ENCODE measurements at regions not wholly inside any gene's neighbourhood (a gene's known extent, or its start where the extent isn't known, plus 50 kb on each side); places are given as distances from the start of the nearest gene placed in this dataset.
A peak's percentile ranks its signal among the peaks of the same experiment; 100 is the strongest.
"Not testable (repeated sequence)": the region's sequence is repeated elsewhere in the genome, so short reads cannot be mapped to it uniquely, and the experiment has no call there.

- not testable (repeated sequence) for H3K27me3 Mint-ChIP-seq; H3K36me3 Mint-ChIP-seq; H3K4me1 Mint-ChIP-seq; ATAC-seq (ENCODE audit: low read depth in 2 of 2); DNase-seq; H3K27ac Mint-ChIP-seq
- peak overlapping the region in 4 of 8 donors; percentile 5 to 57 (median 30) for H3K4me3 Mint-ChIP-seq
- peaks cover 0 to 16% (median 1%) of the 10 kb centered on the region in 7 donors for H3K9me3 Mint-ChIP-seq
Observed at GRCh38 chr2:156254637-156255067, 77.9 kb downstream of the NR4A2 start.

DNA sequence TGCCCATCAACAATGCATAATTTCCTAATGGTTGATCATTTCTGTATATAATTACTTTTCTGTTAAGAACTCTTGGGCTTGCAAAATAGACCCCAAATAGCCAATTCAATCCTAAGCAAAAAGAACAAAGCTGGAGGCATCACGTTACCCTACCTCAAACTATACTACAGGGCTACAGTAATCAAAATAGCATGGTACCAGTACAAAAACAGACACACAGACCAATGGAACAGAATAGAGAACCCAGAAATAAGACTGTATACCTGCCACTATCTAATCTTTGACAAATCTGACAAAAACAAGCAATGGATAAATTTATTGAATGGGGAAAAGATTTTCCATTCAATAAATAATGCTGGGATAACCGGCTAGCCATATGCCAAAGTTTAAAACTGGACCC lies 78.8 kb downstream of the NR4A2 start:
- DNase-seq (no peak), ATAC-seq (ENCODE audit: low read depth in 2 of 2) (no peak)
- Mint-ChIP-seq H3K27ac (no peak overlapping the region), H3K36me3 (no peaks in the 10 kb centered on the region), H3K9me3 (peaks cover 0 to 16% (median 1%) of the 10 kb centered on the region in 7 donors), H3K4me3 (peak overlapping the region in 1 of 8 donors; percentile 21), H3K27me3 (peaks cover 0 to 6% (median 4%) of the 10 kb centered on the region in 3 donors), H3K4me1 (no peaks in the 10 kb centered on the region)

DNA sequence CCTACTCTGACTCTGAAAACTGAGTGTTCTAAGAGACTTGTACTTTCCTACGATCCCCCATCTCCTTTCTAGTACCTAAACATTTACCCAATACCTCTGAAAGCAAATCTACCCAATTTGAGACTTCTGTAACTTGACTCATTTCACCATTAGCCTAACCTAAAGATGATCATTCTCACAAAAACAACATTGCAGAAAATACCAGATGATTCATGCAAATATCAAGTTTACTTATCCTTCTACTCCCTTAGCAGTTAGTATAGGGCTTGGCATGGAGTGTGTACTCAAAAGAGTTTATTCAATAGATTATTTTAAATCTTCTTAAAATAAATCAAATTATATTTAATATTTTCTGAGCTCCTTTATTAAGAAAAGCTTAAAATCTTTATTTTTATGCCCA lies 89.6 kb downstream of the NR4A2 start:
- H3K27ac Mint-ChIP-seq = no peak overlapping the region
- no peaks in the 10 kb centered on the region for H3K36me3 Mint-ChIP-seq
- DNase-seq (no peak), ATAC-seq (ENCODE audit: low read depth in 2 of 2) (no peak)
- peaks cover under 1 to 3% (median under 1%) of the 10 kb centered on the region in 7 donors for H3K9me3 Mint-ChIP-seq
- H3K27me3 Mint-ChIP-seq = peaks cover 0 to 6% (median 0%) of the 10 kb centered on the region in 3 donors
- H3K4me3 Mint-ChIP-seq = no peak overlapping the region
- no peaks in the 10 kb centered on the region for H3K4me1 Mint-ChIP-seq

DNA sequence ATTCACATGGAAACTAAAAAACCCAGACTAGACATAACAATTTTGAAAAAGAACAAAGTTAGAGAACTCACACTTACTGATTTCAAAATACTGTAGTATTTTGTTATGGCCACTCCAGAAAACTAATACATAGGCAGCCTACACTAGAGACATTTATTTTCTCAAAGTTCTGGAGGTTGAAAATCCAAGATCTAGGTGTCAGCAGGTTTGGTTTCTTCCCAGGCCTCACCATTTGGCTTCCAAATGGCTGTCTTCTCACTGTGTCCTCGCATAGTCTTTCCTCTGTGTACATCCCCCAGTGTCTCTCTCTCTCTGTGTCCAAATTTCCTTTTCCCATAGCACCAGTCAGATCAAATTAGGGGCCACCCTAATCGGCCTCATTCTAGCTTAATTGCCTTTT lies 95.0 kb downstream of the NR4A2 start:
- no peaks in the 10 kb centered on the region for H3K4me1 Mint-ChIP-seq
- no peak for ATAC-seq (ENCODE audit: low read depth in 2 of 2)
- no peak for DNase-seq
- H3K27me3 Mint-ChIP-seq = no peaks in the 10 kb centered on the region
- peaks cover 4 to 17% (median 8%) of the 10 kb centered on the region in 7 donors for H3K9me3 Mint-ChIP-seq
- no peak overlapping the region for H3K27ac Mint-ChIP-seq
- H3K36me3 Mint-ChIP-seq = no peaks in the 10 kb centered on the region
- no peak overlapping the region for H3K4me3 Mint-ChIP-seq

GRCh38 chr2:156229724-156230362 lies 102.7 kb downstream of the NR4A2 start:
- Mint-ChIP-seq H3K4me1 (no peaks in the 10 kb centered on the region), H3K9me3 (peaks cover 0 to 34% (median 24%) of the 10 kb centered on the region in 7 donors), H3K27me3 (no peaks in the 10 kb centered on the region), H3K4me3 (no peak overlapping the region), H3K27ac (no peak overlapping the region), H3K36me3 (peaks cover 0 to 2% of the 10 kb centered on the region in 2 donors)
- ATAC-seq (ENCODE audit: low read depth in 2 of 2) (no peak), DNase-seq (no peak)

DNA sequence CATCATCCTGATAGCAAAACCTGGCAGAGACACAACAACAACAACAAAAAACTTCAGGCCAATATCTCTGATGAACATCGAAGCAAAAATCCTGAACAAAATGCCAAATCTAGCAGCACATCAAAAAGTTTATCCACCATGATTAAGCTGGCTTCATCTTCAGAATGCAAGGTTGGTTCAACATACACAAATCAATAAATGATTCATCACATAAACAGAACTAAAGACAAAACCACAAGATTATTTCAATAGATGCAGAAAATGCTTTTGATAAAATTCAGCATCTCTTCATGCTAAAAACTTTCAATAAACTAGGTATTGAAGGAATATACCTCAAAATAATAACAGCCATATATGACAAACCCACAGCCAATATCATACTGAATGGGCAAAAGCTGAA lies 109.2 kb downstream of the NR4A2 start:
- H3K27me3 Mint-ChIP-seq; H3K27ac Mint-ChIP-seq; ATAC-seq (ENCODE audit: low read depth in 2 of 2); H3K4me1 Mint-ChIP-seq; DNase-seq; H3K4me3 Mint-ChIP-seq: not testable (repeated sequence)
- Mint-ChIP-seq H3K36me3 (peaks cover 10 to 26% of the 10 kb centered on the region in 2 donors), H3K9me3 (peaks cover 21 to 53% (median 34%) of the 10 kb centered on the region in 7 donors)

DNA sequence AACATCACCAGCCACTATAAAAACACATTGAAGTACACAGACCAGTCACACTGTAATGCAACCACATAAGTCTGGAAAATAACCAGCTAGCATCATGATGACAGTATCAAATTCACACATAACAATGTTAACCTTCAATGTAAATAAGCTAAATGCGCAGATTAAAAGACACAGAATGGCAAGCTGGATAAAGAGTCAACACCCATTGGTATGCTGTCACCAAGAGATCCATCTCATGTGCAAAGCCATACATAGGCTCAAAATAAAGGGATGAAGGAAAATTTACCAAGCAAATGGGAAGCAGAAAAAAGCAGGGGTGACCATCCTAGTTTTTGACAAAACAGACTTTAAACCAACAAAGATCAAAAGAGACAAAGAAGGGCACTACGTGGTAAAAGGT lies 110.8 kb downstream of the NR4A2 start:
- Mint-ChIP-seq H3K36me3 (peaks cover 10 to 26% of the 10 kb centered on the region in 2 donors), H3K27ac (no peak overlapping the region), H3K4me1 (no peaks in the 10 kb centered on the region), H3K4me3 (no peak overlapping the region), H3K27me3 (peaks cover 0 to 4% (median 0%) of the 10 kb centered on the region in 3 donors), H3K9me3 (peaks cover 21 to 53% (median 34%) of the 10 kb centered on the region in 7 donors)
- DNase-seq = no peak
- no peak for ATAC-seq (ENCODE audit: low read depth in 2 of 2)

DNA sequence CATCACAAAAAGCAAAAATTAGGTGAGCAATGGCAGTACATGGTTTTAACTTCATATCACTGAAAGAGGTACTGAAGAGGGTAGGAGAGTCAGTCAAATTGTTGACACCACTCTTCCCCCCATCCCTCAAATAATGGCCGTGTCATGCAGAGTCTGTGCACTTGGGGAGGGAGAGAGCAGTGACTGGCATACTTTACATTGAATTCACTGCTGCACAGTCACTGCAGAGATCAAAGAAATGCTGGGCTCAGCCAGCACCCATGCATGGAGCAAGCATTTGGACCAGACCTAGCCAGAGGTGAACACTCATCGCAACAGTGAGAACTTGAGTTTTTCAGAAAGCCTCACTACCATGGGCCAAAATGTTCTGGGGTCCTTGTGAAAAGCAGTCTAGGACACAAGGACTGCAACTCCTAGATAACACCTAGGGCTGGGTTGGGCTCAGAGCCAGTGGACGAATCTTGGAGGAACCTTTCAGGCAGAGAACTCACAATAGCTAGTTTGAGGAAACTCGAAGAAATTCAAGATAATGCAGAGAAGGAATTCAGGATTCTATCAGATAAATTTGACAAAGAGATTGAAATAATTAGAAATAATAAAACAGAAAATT lies 112.9 kb downstream of the NR4A2 start:
- no peaks in the 10 kb centered on the region for H3K4me1 Mint-ChIP-seq
- peaks cover 5 to 26% of the 10 kb centered on the region in 2 donors for H3K36me3 Mint-ChIP-seq
- peaks cover 18 to 47% (median 29%) of the 10 kb centered on the region in 7 donors for H3K9me3 Mint-ChIP-seq
- peak overlapping the region in 1 of 6 donors; percentile 61 for H3K27ac Mint-ChIP-seq
- DNase-seq (no peak), ATAC-seq (ENCODE audit: low read depth in 2 of 2) (no peak)
- H3K27me3 Mint-ChIP-seq = peaks cover 0 to 10% (median 10%) of the 10 kb centered on the region in 3 donors
- no peak overlapping the region for H3K4me3 Mint-ChIP-seq

DNA sequence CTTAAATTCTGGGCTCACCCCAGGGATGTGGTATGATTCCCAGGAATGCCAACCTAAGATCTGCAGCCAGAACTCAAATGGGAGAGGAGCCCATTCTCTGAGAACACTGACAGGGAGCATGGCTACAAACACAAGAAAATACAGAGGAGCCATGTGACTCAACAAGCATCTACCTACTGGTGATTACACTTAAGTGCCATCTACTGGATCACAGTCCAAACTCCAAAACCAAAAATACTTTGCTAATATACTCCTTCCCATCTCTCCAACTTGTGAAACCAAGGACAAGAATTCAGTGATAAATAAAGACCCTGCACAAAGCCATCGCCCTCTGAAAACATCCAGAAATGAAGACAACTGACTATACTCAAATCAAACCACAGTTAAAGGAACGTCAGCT lies 116.9 kb downstream of the NR4A2 start:
- Mint-ChIP-seq H3K9me3 (peaks cover 0 to 8% (median 4%) of the 10 kb centered on the region in 7 donors), H3K27me3 (peaks cover 16 to 36% (median 17%) of the 10 kb centered on the region in 3 donors), H3K36me3 (peaks cover 0 to 4% of the 10 kb centered on the region in 2 donors), H3K4me3 (no peak overlapping the region), H3K27ac (no peak overlapping the region), H3K4me1 (no peaks in the 10 kb centered on the region)
- no peak for DNase-seq
- ATAC-seq (ENCODE audit: low read depth in 2 of 2) = no peak

- peaks cover 17 to 35% (median 22%) of the 10 kb centered on the region in 3 donors for H3K27me3 Mint-ChIP-seq
- H3K9me3 Mint-ChIP-seq = peaks cover 0 to 2% (median 0%) of the 10 kb centered on the region in 7 donors
- H3K36me3 Mint-ChIP-seq = no peaks in the 10 kb centered on the region
- no peak for ATAC-seq (ENCODE audit: low read depth in 2 of 2)
- no peak for DNase-seq
- H3K4me3 Mint-ChIP-seq = no peak overlapping the region
- H3K27ac Mint-ChIP-seq = no peak overlapping the region
- H3K4me1 Mint-ChIP-seq = no peaks in the 10 kb centered on the region
Observed at GRCh38 chr2:156211318-156211717, 121.2 kb downstream of the NR4A2 start.

DNA sequence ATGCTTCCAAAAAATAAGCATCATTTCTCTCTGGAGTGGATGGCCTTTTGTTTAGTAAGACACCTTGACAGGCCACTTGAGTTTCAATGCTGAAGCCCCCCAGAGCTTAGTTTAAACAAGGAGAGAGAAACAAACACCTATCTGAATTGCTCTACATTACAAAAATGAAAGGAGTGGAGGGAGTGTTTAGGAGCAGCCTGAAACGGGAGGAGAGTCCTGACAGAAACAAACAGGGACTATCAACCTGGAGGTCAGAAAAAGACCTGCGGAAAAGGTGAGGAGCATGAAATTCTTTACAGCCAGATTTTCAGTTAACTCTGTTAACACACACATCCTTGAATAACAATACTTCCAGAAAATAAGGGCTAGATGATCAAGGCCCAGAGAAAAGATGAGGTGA lies 126.2 kb downstream of the NR4A2 start:
- Mint-ChIP-seq H3K4me1 (no peaks in the 10 kb centered on the region), H3K27me3 (peaks cover 0 to 6% (median 5%) of the 10 kb centered on the region in 3 donors), H3K9me3 (peaks cover 0 to 2% (median 0%) of the 10 kb centered on the region in 7 donors), H3K4me3 (no peak overlapping the region), H3K27ac (peak overlapping the region in 1 of 6 donors; percentile 15), H3K36me3 (no peaks in the 10 kb centered on the region)
- no peak for DNase-seq
- ATAC-seq (ENCODE audit: low read depth in 2 of 2) = no peak

- no peaks in the 10 kb centered on the region for H3K36me3 Mint-ChIP-seq
- no peaks in the 10 kb centered on the region for H3K27me3 Mint-ChIP-seq
- H3K4me1 Mint-ChIP-seq = no peaks in the 10 kb centered on the region
- no peak overlapping the region for H3K4me3 Mint-ChIP-seq
- no peak overlapping the region for H3K27ac Mint-ChIP-seq
- H3K9me3 Mint-ChIP-seq = no peaks in the 10 kb centered on the region
- DNase-seq (no peak), ATAC-seq (ENCODE audit: low read depth in 2 of 2) (no peak)
Observed at GRCh38 chr2:156199588-156199987, 132.9 kb downstream of the NR4A2 start.

DNA sequence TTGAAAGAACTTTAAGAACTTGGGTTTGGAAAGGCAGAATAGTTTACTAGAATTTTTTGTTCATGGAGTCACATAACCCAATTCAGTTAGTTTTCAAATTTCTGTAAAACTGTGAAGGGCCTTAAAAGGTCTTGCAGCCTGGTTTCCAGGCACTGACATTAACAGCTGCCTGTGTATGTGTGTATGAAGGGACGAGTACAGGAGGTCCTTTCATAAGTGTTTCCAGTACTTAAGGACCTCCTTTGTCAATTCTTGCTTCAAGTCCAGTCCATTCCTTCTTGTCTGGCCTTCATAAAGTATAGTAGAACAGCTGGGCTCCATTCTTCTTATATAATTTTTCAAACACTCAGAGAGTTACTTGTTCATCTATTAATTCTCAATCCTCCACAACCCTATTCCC lies 136.5 kb downstream of the NR4A2 start:
- DNase-seq (no peak), ATAC-seq (ENCODE audit: low read depth in 2 of 2) (no peak)
- H3K4me3 Mint-ChIP-seq = no peak overlapping the region
- H3K9me3 Mint-ChIP-seq = no peaks in the 10 kb centered on the region
- H3K27ac Mint-ChIP-seq = no peak overlapping the region
- no peaks in the 10 kb centered on the region for H3K36me3 Mint-ChIP-seq
- no peaks in the 10 kb centered on the region for H3K4me1 Mint-ChIP-seq
- no peaks in the 10 kb centered on the region for H3K27me3 Mint-ChIP-seq

- Mint-ChIP-seq H3K9me3 (no peaks in the 10 kb centered on the region), H3K36me3 (no peaks in the 10 kb centered on the region), H3K27ac (no peak overlapping the region), H3K27me3 (no peaks in the 10 kb centered on the region), H3K4me3 (no peak overlapping the region), H3K4me1 (no peaks in the 10 kb centered on the region)
- no peak for DNase-seq
- peak in 1 of 2 donors; percentile 27 for ATAC-seq (ENCODE audit: low read depth in 2 of 2)
Observed at GRCh38 chr2:156192468-156192867, 140.1 kb downstream of the NR4A2 start.

All from naive B cell (primary cell).